HepG2 (cell line): ENCODE measurements at regions not wholly inside any gene's neighbourhood (a gene's known extent, or its start where the extent isn't known, plus 50 kb on each side); places are given as distances from the start of the nearest gene placed in this dataset.

Experiments used
- ATAC-seq: fragments of 200-7000 bp; cut with Tn5 transposase; 3 replicates; pipeline ENCODE4 v1.9.1; 2020; ENCODE audit warnings: mild to moderate bottlenecking, moderate library complexity
- BruUV-seq: library from RNA; stranded (reverse); fragments of 400-500 nt; replicated peaks from 2 replicates; lab custom pipeline; 2021; lab: Mats Ljungman, UMichigan
- CTCF ChIA-PET: fragments of 300-600 bp; formaldehyde crosslinking; extraction: SDS; loops from one replicate; lab custom pipeline; 2021; ENCODE audit warnings: low total read pairs, inconsistent platforms, low intra/inter-chr PET ratio; lab: Yijun Ruan, JAX
- POLR2A ChIA-PET: fragments of 350-600 bp; sonication (Branson Sonifier 250); formaldehyde crosslinking; loops from one replicate; lab custom pipeline; 2020; ENCODE audit warnings: antibody characterized with exemption, inconsistent platforms; lab: Yijun Ruan, JAX
- DNase-seq: peaks from one replicate; pipeline ENCODE4 v3.0.0-alpha.2; 2015; ENCODE audit warnings: low spot score
- FAIRE-seq: peaks from 3 replicates; lab custom pipeline; 2011; peaks lifted over from hg19 to GRCh38; lab: Jason Lieb, UNC
- H2AFZ ChIP-seq: one replicate; pipeline ENCODE4 v1.6.1; 2011; ENCODE audit warnings: low read length, inconsistent platforms
- H3K27ac ChIP-seq: fragments of 300-600 bp; 3 replicates; pipeline ENCODE4 v1.8.0; 2011; ENCODE audit warnings: mixed run types, mild to moderate bottlenecking, mixed read lengths, low read length, inconsistent platforms; ENCODE audit not compliant: insufficient read depth; ENCODE audit errors: extremely low read length
- H3K27me3 ChIP-seq, 2 experiments: fragments of 200-600 bp in 1 of 2; 2 replicates in 1 of 2; 3 replicates in 1 of 2; pipeline versions ENCODE4 v1.6.0 to v1.8.0; 2011; ENCODE audit warnings: low read length in 2 of 2, mild to moderate bottlenecking in 2 of 2, moderate library complexity in 2 of 2, inconsistent platforms in 1 of 2; ENCODE audit not compliant: insufficient read depth in 2 of 2, control insufficient read depth in 1 of 2
- H3K36me3 ChIP-seq, 2 experiments: fragments of 200-600 bp in 1 of 2; replicated peaks in 1 of 2; 2 replicates in 1 of 2; 3 replicates in 1 of 2; pipeline versions ENCODE4 v1.5.1 to v1.8.0; 2011; ENCODE audit warnings: low read length in 2 of 2, inconsistent platforms in 1 of 2; ENCODE audit not compliant: insufficient read depth in 2 of 2, control insufficient read depth in 1 of 2
- H3K4me1 ChIP-seq: 2 replicates; pipeline ENCODE4 v1.5.1; 2012; ENCODE audit warnings: low read length, inconsistent platforms; ENCODE audit not compliant: insufficient read depth
- H3K4me2 ChIP-seq: 2 replicates; pipeline ENCODE4 v1.6.0; 2011; ENCODE audit warnings: low read depth, low read length, inconsistent platforms
- H3K4me3 ChIP-seq, 3 experiments: fragments of 200-600 bp in 1 of 3; sonication (generic), shearing (Covaris generic) in 1 of 3; replicated peaks in 1 of 3; 2 replicates each; pipeline ENCODE4 v1.5.1; 2011 to 2016; ENCODE audit warnings: low read length in 3 of 3, inconsistent platforms in 2 of 3, low read depth in 2 of 3, mild to moderate bottlenecking in 2 of 3, control low read depth in 1 of 3, mixed read lengths in 1 of 3; ENCODE audit not compliant: insufficient read depth in 1 of 3
- H3K79me2 ChIP-seq: one replicate; pipeline ENCODE4 v1.6.1; 2011; ENCODE audit warnings: low read length, inconsistent platforms; ENCODE audit not compliant: insufficient read depth
- H3K9ac ChIP-seq: 2 replicates; pipeline ENCODE4 v1.6.0; 2011; ENCODE audit warnings: mild to moderate bottlenecking, low read depth, low read length, inconsistent platforms; ENCODE audit not compliant: insufficient read depth
- H3K9me3 ChIP-seq: 2 replicates; pipeline ENCODE4 v1.5.1; 2012; ENCODE audit warnings: mild to moderate bottlenecking, low read length
- H4K20me1 ChIP-seq: 2 replicates; pipeline ENCODE4 v1.6.0; 2011; ENCODE audit warnings: inconsistent platforms, mild to moderate bottlenecking, low read length, moderate library complexity; ENCODE audit not compliant: insufficient read depth
- HES4 ChIP-seq: sonication (generic); formaldehyde crosslinking; IDR thresholded peaks from 2 replicates; pipeline ENCODE4 v1.9.0; 2021; ENCODE audit warnings: mild to moderate bottlenecking, missing genetic modification reagents, borderline replicate concordance
- HNRNPUL1 ChIP-seq: fragments of 200-400 bp; formaldehyde crosslinking; IDR thresholded peaks from 2 replicates; pipeline ENCODE4 v1.6.1; 2017; ENCODE audit warnings: low read depth, mild to moderate bottlenecking, low read length, moderate library complexity
- MED13 ChIP-seq: sonication (generic); formaldehyde crosslinking; IDR thresholded peaks from 2 replicates; pipeline ENCODE4 v1.5.0; 2020; ENCODE audit warnings: missing genetic modification reagents
- ONECUT2 ChIP-seq: sonication (generic); formaldehyde crosslinking; IDR thresholded peaks from 2 replicates; pipeline ENCODE4 v1.4.0; 2020; ENCODE audit warnings: missing genetic modification reagents
- ZKSCAN1 ChIP-seq: fragments of 150-350 bp; IDR thresholded peaks from 2 replicates; pipeline ENCODE4 v1.6.1; 2014; ENCODE audit warnings: low read length
- ZNF24 ChIP-seq: fragments of 450-650 bp; IDR thresholded peaks from 2 replicates; pipeline ENCODE4 v1.6.1; 2017; ENCODE audit warnings: antibody characterized with exemption, mild to moderate bottlenecking
- ZSCAN31 ChIP-seq: sonication (generic); formaldehyde crosslinking; IDR thresholded peaks from 2 replicates; pipeline ENCODE4 v1.5.0; 2020; ENCODE audit warnings: low read depth, mild to moderate bottlenecking, missing genetic modification reagents
- ZSCAN9 ChIP-seq: IDR thresholded peaks from 2 replicates; pipeline ENCODE4 v1.6.1; 2016; ENCODE audit warnings: borderline replicate concordance
- WGBS: methylation state at CpG from one replicate; pipeline ENCODE4 v1.1.6; 2017; ENCODE audit warnings: low lambda C conversion rate; 5-methylcytosine and 5-hydroxymethylcytosine counted together
- in situ Hi-C: cut with HindIII; loops from 2 replicates; pipeline ENCODE4 v1.10.0; 2017; ENCODE audit warnings: low pct_unique_long_range_greater_than_20kb; ENCODE audit not compliant: extremely low pct_ligation_motif_present
- intact Hi-C: fragments of 100-400 bp; cut with micrococcal nuclease; formaldehyde crosslinking; loops from one replicate; pipeline ENCODE4 v1.10.0; 2022; ENCODE audit not compliant: unreplicated experiment
- TF ChIP-seq, protein P1 (sequence below): fragments of 450-650 bp; IDR thresholded peaks from 2 replicates; pipeline ENCODE4 v1.6.1; 2016
- TF ChIP-seq, protein P2 (sequence below): sonication (generic); formaldehyde crosslinking; IDR thresholded peaks from 2 replicates; pipeline ENCODE4 v1.4.0; 2020; ENCODE audit warnings: low read depth, mild to moderate bottlenecking, missing genetic modification reagents
- TF ChIP-seq, protein P3 (sequence below): sonication (generic); formaldehyde crosslinking; conservative IDR thresholded peaks from 2 replicates; pipeline ENCODE4 v1.4.0; 2020; ENCODE audit warnings: missing genetic modification reagents
- TF ChIP-seq, protein P4 (sequence below): sonication (generic); formaldehyde crosslinking; conservative IDR thresholded peaks from 2 replicates; pipeline ENCODE4 v1.8.0; 2022; ENCODE audit warnings: low read depth, missing genetic modification reagents

DNA sequence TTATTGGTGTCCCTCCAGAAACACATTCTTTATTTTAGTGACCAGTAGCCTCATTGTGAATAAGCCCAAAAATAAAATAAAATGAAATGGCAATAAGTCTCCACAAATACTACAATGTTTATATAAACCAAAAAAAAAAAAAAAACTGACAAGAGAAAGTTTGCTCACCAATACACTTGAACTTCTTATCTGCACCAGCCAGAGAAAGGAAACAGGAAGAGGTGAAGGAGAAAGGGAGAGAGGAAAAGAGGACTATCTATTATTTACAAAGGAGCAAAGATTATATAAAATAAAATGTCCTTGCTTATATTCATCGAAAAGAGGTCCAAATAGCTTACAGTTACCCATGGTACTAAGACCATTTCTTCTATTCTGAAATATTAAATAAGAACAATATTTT lies 176.4 kb upstream of the CCNG1 start:
- Histone ChIP-seq H2AFZ (no peak overlapping the region), H3K4me3 (no peak overlapping the region), H3K9ac (no peak overlapping the region), H3K36me3 (no peaks in the 10 kb centered on the region), H3K4me1 (no peaks in the 10 kb centered on the region), H3K79me2 (no peaks in the 10 kb centered on the region), H3K27ac (no peak overlapping the region), H4K20me1 (no peaks in the 10 kb centered on the region), H3K27me3 (no peaks in the 10 kb centered on the region), H3K9me3 (no peaks in the 10 kb centered on the region), H3K4me2 (no peak overlapping the region)
- no TSS peak for BruUV-seq
- in situ Hi-C loops, result no loop called here
- WGBS, result 0% methylated on average over 1 of the region's 1 CpG
- ATAC-seq, result no peak
- no peak for DNase-seq
- ChIA-PET CTCF (no interaction called here), POLR2A (no interaction called here)
- no peak for TF ChIP-seq HNRNPUL1
- no peak for TF ChIP-seq ZSCAN9 (CRISPR knock-in tag)
- no peak for TF ChIP-seq ONECUT2
- TF ChIP-seq, protein P1, sequence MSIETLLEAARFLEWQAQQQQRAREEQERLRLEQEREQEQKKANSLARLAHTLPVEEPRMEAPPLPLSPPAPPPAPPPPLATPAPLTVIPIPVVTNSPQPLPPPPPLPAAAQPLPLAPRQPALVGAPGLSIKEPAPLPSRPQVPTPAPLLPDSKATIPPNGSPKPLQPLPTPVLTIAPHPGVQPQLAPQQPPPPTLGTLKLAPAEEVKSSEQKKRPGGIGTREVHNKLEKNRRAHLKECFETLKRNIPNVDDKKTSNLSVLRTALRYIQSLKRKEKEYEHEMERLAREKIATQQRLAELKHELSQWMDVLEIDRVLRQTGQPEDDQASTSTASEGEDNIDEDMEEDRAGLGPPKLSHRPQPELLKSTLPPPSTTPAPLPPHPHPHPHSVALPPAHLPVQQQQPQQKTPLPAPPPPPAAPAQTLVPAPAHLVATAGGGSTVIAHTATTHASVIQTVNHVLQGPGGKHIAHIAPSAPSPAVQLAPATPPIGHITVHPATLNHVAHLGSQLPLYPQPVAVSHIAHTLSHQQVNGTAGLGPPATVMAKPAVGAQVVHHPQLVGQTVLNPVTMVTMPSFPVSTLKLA, result no peak
- TF ChIP-seq, protein P2, sequence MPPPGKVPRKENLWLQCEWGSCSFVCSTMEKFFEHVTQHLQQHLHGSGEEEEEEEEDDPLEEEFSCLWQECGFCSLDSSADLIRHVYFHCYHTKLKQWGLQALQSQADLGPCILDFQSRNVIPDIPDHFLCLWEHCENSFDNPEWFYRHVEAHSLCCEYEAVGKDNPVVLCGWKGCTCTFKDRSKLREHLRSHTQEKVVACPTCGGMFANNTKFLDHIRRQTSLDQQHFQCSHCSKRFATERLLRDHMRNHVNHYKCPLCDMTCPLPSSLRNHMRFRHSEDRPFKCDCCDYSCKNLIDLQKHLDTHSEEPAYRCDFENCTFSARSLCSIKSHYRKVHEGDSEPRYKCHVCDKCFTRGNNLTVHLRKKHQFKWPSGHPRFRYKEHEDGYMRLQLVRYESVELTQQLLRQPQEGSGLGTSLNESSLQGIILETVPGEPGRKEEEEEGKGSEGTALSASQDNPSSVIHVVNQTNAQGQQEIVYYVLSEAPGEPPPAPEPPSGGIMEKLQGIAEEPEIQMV (CRISPR knock-in tag), result no peak
- TF ChIP-seq ZKSCAN1, result no peak
- TF ChIP-seq, protein P3, sequence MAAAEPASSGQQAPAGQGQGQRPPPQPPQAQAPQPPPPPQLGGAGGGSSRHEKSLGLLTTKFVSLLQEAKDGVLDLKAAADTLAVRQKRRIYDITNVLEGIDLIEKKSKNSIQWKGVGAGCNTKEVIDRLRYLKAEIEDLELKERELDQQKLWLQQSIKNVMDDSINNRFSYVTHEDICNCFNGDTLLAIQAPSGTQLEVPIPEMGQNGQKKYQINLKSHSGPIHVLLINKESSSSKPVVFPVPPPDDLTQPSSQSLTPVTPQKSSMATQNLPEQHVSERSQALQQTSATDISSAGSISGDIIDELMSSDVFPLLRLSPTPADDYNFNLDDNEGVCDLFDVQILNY (CRISPR knock-in tag), result no peak
- TF ChIP-seq ZSCAN31 (CRISPR knock-in tag), result no peak
- TF ChIP-seq ZNF24, result no peak
- TF ChIP-seq, protein P4, sequence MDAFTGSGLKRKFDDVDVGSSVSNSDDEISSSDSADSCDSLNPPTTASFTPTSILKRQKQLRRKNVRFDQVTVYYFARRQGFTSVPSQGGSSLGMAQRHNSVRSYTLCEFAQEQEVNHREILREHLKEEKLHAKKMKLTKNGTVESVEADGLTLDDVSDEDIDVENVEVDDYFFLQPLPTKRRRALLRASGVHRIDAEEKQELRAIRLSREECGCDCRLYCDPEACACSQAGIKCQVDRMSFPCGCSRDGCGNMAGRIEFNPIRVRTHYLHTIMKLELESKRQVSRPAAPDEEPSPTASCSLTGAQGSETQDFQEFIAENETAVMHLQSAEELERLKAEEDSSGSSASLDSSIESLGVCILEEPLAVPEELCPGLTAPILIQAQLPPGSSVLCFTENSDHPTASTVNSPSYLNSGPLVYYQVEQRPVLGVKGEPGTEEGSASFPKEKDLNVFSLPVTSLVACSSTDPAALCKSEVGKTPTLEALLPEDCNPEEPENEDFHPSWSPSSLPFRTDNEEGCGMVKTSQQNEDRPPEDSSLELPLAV (CRISPR knock-in tag), result no peak
- no peak for TF ChIP-seq HES4 (CRISPR knock-in tag)
- TF ChIP-seq MED13 (CRISPR knock-in tag), result no peak
- intact Hi-C loops, result no loop called here
- FAIRE-seq, result no peak
